GM23338 (cell line): ENCODE measurements at regions not wholly inside any gene's neighbourhood (a gene's known extent, or its start where the extent isn't known, plus 50 kb on each side); places are given as distances from the start of the nearest gene placed in this dataset.

Source experiments
- ATAC-seq: fragments of 200-7000 bp; cut with Tn5 transposase; 3 replicates; pipeline ENCODE4 v1.9.1; 2020
- DNase-seq: peaks from one replicate; pipeline ENCODE4 v3.0.0-alpha.2; 2015; ENCODE audit warnings: low spot score
- H2AFZ ChIP-seq: fragments of 200-600 bp; sonication (generic); 2 replicates; pipeline ENCODE4 v1.8.0; 2016; ENCODE audit warnings: antibody characterized with exemption, mild to moderate bottlenecking, moderate library complexity
- H3F3A ChIP-seq: fragments of 200-600 bp; sonication (generic); replicated peaks from 2 replicates; pipeline ENCODE4 v1.8.0; 2017; ENCODE audit warnings: antibody characterized with exemption, mixed run types, low read depth
- H3K27ac ChIP-seq: fragments of 200-600 bp; sonication (generic); 2 replicates; pipeline ENCODE4 v1.6.1; 2016; ENCODE audit warnings: low read depth
- H3K27me3 ChIP-seq: fragments of 200-600 bp; sonication (generic); 2 replicates; pipeline ENCODE4 v1.8.0; 2016; ENCODE audit warnings: mild to moderate bottlenecking, mixed run types, moderate library complexity; ENCODE audit not compliant: insufficient read depth
- H3K36me3 ChIP-seq: fragments of 200-600 bp; sonication (generic); 2 replicates; pipeline ENCODE4 v1.8.0; 2016; ENCODE audit warnings: mild to moderate bottlenecking; ENCODE audit not compliant: insufficient read depth
- H3K4me1 ChIP-seq: fragments of 200-600 bp; sonication (generic); 2 replicates; pipeline ENCODE4 v1.8.0; 2016; ENCODE audit warnings: mild to moderate bottlenecking, moderate library complexity; ENCODE audit not compliant: insufficient read depth
- H3K4me2 ChIP-seq: fragments of 200-600 bp; sonication (generic); 2 replicates; pipeline ENCODE4 v1.7.1; 2017; ENCODE audit warnings: mixed run types
- H3K4me3 ChIP-seq: fragments of 200-600 bp; sonication (generic); 2 replicates; pipeline ENCODE4 v1.6.1; 2016; ENCODE audit warnings: mixed run types
- H3K79me2 ChIP-seq: fragments of 200-600 bp; sonication (generic); replicated peaks from 2 replicates; pipeline ENCODE4 v1.8.0; 2017; ENCODE audit warnings: mild to moderate bottlenecking; ENCODE audit not compliant: insufficient read depth
- H3K9me2 ChIP-seq: fragments of 200-600 bp; sonication (generic); 2 replicates; pipeline ENCODE4 v1.8.0; 2017; ENCODE audit not compliant: insufficient read depth
- H4K20me1 ChIP-seq: fragments of 200-600 bp; sonication (generic); replicated peaks from 2 replicates; pipeline ENCODE4 v1.8.0; 2017; ENCODE audit warnings: mild to moderate bottlenecking; ENCODE audit not compliant: insufficient read depth
- H3K27ac Mint-ChIP-seq: 2 replicates; pipeline ENCODE4 v1.8.0; 2020; ENCODE audit warnings: inconsistent platforms, mild to moderate bottlenecking, moderate library complexity, mixed read lengths
- H3K27me3 Mint-ChIP-seq: 3 replicates; pipeline ENCODE4 v1.8.0; 2022; ENCODE audit warnings: low read depth, mild to moderate bottlenecking, moderate library complexity, mixed read lengths, inconsistent platforms; ENCODE audit not compliant: insufficient read depth, poor library complexity
- H3K36me3 Mint-ChIP-seq: 3 replicates; pipeline ENCODE4 v1.8.0; 2021; ENCODE audit warnings: low read depth, mild to moderate bottlenecking, inconsistent platforms, moderate library complexity, mixed read lengths
- H3K4me1 Mint-ChIP-seq: 3 replicates; pipeline ENCODE4 v1.8.0; 2020; ENCODE audit warnings: mild to moderate bottlenecking, inconsistent platforms, mixed read lengths
- H3K4me3 Mint-ChIP-seq: 3 replicates; pipeline ENCODE4 v1.8.0; 2021; ENCODE audit warnings: moderate library complexity, mild to moderate bottlenecking, inconsistent platforms, mixed read lengths
- H3K9me3 Mint-ChIP-seq: 3 replicates; pipeline ENCODE4 v1.8.0; 2020; ENCODE audit warnings: moderate library complexity, mild to moderate bottlenecking, inconsistent platforms, mixed read lengths
- CREB1 ChIP-seq: fragments of 250-450 bp; sonication (Bioruptor Pico); IDR thresholded peaks from 2 replicates; pipeline ENCODE4 v1.5.0; 2020; ENCODE audit warnings: low read depth, mild to moderate bottlenecking, moderate library complexity
- EZH2 ChIP-seq: fragments of 200-600 bp; sonication (generic); IDR thresholded peaks from one replicate; pipeline ENCODE4 v1.8.0; 2017; ENCODE audit warnings: antibody characterized with exemption, mild to moderate bottlenecking, low read depth; ENCODE audit not compliant: unreplicated experiment
- EZH2phosphoT487 ChIP-seq: fragments of 200-600 bp; sonication (generic); IDR thresholded peaks from one replicate; pipeline ENCODE4 v1.8.1; 2018; ENCODE audit warnings: antibody characterized with exemption; ENCODE audit not compliant: unreplicated experiment
- JUNB ChIP-seq: IDR thresholded peaks from one replicate; pipeline ENCODE4 v1.6.1; 2016; ENCODE audit warnings: antibody characterized with exemption; ENCODE audit not compliant: unreplicated experiment
- NANOG ChIP-seq: IDR thresholded peaks from 2 replicates; pipeline ENCODE4 v1.6.1; 2016; ENCODE audit warnings: antibody characterized with exemption, borderline replicate concordance
- STAT1 ChIP-seq: IDR thresholded peaks from one replicate; pipeline ENCODE4 v1.6.1; 2016; ENCODE audit warnings: antibody characterized with exemption; ENCODE audit not compliant: unreplicated experiment
- ZNF114 ChIP-seq: fragments of 250-450 bp; sonication (Bioruptor Pico); IDR thresholded peaks from 2 replicates; pipeline ENCODE4 v1.5.0; 2020; ENCODE audit warnings: mild to moderate bottlenecking, moderate library complexity
- ZNF331 ChIP-seq: fragments of 250-450 bp; sonication (Bioruptor Pico); IDR thresholded peaks from 2 replicates; pipeline ENCODE4 v1.5.0; 2020; ENCODE audit warnings: low read depth, mild to moderate bottlenecking, moderate library complexity
- TF ChIP-seq, protein P1 (sequence below), 2 experiments: fragments of 200-600 bp in 1 of 2; sonication (generic) in 1 of 2; conservative IDR thresholded peaks; 2 replicates each; pipeline versions ENCODE4 v1.5.1 to v1.6.1; 2016 to 2017; ENCODE audit warnings: antibody characterized with exemption in 2 of 2, low read depth in 2 of 2, mild to moderate bottlenecking in 2 of 2, moderate library complexity in 1 of 2
- TF ChIP-seq, protein P2 (sequence below): IDR thresholded peaks from 2 replicates; pipeline ENCODE4 v1.6.1; 2016; ENCODE audit warnings: antibody characterized with exemption
- TF ChIP-seq, protein P3 (sequence below): fragments of 250-450 bp; sonication (Bioruptor Pico); IDR thresholded peaks from 2 replicates; pipeline ENCODE4 v1.5.0; 2020; ENCODE audit warnings: mild to moderate bottlenecking, moderate library complexity

- TF ChIP-seq, protein P1, sequence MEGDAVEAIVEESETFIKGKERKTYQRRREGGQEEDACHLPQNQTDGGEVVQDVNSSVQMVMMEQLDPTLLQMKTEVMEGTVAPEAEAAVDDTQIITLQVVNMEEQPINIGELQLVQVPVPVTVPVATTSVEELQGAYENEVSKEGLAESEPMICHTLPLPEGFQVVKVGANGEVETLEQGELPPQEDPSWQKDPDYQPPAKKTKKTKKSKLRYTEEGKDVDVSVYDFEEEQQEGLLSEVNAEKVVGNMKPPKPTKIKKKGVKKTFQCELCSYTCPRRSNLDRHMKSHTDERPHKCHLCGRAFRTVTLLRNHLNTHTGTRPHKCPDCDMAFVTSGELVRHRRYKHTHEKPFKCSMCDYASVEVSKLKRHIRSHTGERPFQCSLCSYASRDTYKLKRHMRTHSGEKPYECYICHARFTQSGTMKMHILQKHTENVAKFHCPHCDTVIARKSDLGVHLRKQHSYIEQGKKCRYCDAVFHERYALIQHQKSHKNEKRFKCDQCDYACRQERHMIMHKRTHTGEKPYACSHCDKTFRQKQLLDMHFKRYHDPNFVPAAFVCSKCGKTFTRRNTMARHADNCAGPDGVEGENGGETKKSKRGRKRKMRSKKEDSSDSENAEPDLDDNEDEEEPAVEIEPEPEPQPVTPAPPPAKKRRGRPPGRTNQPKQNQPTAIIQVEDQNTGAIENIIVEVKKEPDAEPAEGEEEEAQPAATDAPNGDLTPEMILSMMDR (conservative IDR thresholded peaks at IDR 0.05; ENCODE audit: low read depth in 2 of 2): peak in 1 of 2 experiments; percentile 35; a peak in 2 of 4 replicates
Observed at GRCh38 chr18:46291149-46291548, 187.0 kb downstream of the HAUS1 start (continued).

GRCh38 chr18:46293742-46294181 lies 189.6 kb downstream of the HAUS1 start:
- H3K4me1 Mint-ChIP-seq: peaks cover 33% of the 10 kb centered on the region
- peaks cover 14% of the 10 kb centered on the region for H3K27me3 Mint-ChIP-seq
- Histone ChIP-seq H4K20me1 (no peaks in the 10 kb centered on the region), H3K27ac (0 out of 2 replicates have a peak overlapping the region, but pooled peaks have one; percentile 11), H3F3A (no peaks in the 10 kb centered on the region), H3K27me3 (no peaks in the 10 kb centered on the region), H3K79me2 (no peaks in the 10 kb centered on the region), H2AFZ (no peak overlapping the region), H3K4me1 (peaks cover 17% of the 10 kb centered on the region), H3K9me2 (no peaks in the 10 kb centered on the region), H3K4me2 (0 out of 2 replicates have a peak overlapping the region, but pooled peaks have one; percentile 15), H3K4me3 (no peak overlapping the region), H3K36me3 (no peaks in the 10 kb centered on the region)
- DNase-seq: peak; percentile 76
- no peaks in the 10 kb centered on the region for H3K9me3 Mint-ChIP-seq
- peak; percentile 75 for ATAC-seq
- peak overlapping the region; percentile 26; the same call in 1 of the 2 replicates for H3K27ac Mint-ChIP-seq
- peak overlapping the region; percentile 20; the same call in 1 of the 3 replicates for H3K4me3 Mint-ChIP-seq
- H3K36me3 Mint-ChIP-seq: no peaks in the 10 kb centered on the region
- TF ChIP-seq, protein P2, sequence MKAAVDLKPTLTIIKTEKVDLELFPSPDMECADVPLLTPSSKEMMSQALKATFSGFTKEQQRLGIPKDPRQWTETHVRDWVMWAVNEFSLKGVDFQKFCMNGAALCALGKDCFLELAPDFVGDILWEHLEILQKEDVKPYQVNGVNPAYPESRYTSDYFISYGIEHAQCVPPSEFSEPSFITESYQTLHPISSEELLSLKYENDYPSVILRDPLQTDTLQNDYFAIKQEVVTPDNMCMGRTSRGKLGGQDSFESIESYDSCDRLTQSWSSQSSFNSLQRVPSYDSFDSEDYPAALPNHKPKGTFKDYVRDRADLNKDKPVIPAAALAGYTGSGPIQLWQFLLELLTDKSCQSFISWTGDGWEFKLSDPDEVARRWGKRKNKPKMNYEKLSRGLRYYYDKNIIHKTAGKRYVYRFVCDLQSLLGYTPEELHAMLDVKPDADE: no peak
- TF ChIP-seq EZH2phosphoT487 (no peak), EZH2 (no peak), NANOG (no peak), STAT1 (no peak), CREB1 (CRISPR knock-in tag) (no peak), ZNF331 (CRISPR knock-in tag) (no peak), ZNF114 (CRISPR knock-in tag) (no peak), JUNB (no peak)
- TF ChIP-seq, protein P3, sequence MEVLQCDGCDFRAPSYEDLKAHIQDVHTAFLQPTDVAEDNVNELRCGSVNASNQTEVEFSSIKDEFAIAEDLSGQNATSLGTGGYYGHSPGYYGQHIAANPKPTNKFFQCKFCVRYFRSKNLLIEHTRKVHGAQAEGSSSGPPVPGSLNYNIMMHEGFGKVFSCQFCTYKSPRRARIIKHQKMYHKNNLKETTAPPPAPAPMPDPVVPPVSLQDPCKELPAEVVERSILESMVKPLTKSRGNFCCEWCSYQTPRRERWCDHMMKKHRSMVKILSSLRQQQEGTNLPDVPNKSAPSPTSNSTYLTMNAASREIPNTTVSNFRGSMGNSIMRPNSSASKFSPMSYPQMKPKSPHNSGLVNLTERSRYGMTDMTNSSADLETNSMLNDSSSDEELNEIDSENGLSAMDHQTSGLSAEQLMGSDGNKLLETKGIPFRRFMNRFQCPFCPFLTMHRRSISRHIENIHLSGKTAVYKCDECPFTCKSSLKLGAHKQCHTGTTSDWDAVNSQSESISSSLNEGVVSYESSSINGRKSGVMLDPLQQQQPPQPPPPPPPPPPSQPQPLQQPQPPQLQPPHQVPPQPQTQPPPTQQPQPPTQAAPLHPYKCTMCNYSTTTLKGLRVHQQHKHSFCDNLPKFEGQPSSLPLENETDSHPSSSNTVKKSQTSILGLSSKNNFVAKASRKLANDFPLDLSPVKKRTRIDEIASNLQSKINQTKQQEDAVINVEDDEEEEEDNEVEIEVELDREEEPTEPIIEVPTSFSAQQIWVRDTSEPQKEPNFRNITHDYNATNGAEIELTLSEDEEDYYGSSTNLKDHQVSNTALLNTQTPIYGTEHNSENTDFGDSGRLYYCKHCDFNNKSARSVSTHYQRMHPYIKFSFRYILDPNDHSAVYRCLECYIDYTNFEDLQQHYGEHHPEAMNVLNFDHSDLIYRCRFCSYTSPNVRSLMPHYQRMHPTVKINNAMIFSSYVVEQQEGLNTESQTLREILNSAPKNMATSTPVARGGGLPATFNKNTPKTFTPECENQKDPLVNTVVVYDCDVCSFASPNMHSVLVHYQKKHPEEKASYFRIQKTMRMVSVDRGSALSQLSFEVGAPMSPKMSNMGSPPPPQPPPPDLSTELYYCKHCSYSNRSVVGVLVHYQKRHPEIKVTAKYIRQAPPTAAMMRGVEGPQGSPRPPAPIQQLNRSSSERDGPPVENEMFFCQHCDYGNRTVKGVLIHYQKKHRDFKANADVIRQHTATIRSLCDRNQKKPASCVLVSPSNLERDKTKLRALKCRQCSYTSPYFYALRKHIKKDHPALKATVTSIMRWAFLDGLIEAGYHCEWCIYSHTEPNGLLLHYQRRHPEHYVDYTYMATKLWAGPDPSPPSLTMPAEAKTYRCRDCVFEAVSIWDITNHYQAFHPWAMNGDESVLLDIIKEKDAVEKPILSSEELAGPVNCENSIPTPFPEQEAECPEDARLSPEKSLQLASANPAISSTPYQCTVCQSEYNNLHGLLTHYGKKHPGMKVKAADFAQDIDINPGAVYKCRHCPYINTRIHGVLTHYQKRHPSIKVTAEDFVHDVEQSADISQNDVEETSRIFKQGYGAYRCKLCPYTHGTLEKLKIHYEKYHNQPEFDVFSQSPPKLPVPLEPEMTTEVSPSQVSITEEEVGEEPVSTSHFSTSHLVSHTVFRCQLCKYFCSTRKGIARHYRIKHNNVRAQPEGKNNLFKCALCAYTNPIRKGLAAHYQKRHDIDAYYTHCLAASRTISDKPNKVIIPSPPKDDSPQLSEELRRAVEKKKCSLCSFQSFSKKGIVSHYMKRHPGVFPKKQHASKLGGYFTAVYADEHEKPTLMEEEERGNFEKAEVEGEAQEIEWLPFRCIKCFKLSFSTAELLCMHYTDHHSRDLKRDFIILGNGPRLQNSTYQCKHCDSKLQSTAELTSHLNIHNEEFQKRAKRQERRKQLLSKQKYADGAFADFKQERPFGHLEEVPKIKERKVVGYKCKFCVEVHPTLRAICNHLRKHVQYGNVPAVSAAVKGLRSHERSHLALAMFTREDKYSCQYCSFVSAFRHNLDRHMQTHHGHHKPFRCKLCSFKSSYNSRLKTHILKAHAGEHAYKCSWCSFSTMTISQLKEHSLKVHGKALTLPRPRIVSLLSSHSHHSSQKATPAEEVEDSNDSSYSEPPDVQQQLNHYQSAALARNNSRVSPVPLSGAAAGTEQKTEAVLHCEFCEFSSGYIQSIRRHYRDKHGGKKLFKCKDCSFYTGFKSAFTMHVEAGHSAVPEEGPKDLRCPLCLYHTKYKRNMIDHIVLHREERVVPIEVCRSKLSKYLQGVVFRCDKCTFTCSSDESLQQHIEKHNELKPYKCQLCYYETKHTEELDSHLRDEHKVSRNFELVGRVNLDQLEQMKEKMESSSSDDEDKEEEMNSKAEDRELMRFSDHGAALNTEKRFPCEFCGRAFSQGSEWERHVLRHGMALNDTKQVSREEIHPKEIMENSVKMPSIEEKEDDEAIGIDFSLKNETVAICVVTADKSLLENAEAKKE (CRISPR knock-in tag): no peak
- TF ChIP-seq, protein P1 (conservative IDR thresholded peaks at IDR 0.05; ENCODE audit: low read depth in 2 of 2): no peak
